ENCODE measurements at regions not wholly inside any gene's neighbourhood (a gene's known extent, or its start where the extent isn't known, plus 50 kb on each side); places are given as distances from the start of the nearest gene placed in this dataset.

GRCh38 chr13:81872581-81872980 is 1531.7 kb upstream of the SPRY2 start:
- TF ChIP-seq CTCF (IDR thresholded peaks at IDR 0.05) = no peak
- no peak for TF ChIP-seq EZH2 (IDR thresholded peaks at IDR 0.05; ENCODE audit: borderline replicate concordance, insufficient read depth, low read depth, low read length, poor library complexity, severe bottlenecking)
